H1 (cell line): ENCODE measurements at regions not wholly inside any gene's neighbourhood (a gene's known extent, or its start where the extent isn't known, plus 50 kb on each side); places are given as distances from the start of the nearest gene placed in this dataset.

Experiments
- CTCF ChIA-PET: fragments of 300-600 bp; sonication (Branson Sonifier 250); formaldehyde crosslinking; loops from one replicate; lab custom pipeline; 2021; ENCODE audit not compliant: partially characterized antibody; lab: Charles Lee
- POLR2A ChIA-PET: fragments of 300-600 bp; sonication (Branson Sonifier 250); formaldehyde crosslinking; loops from one replicate; lab custom pipeline; 2021; ENCODE audit warnings: inconsistent platforms; ENCODE audit not compliant: partially characterized antibody; lab: Charles Lee
- DNase-seq, 2 experiments: peaks; one replicate each; pipeline versions ENCODE4 v3.0.0 to v3.0.0-alpha.2; 2010 to 2022; ENCODE audit warnings: low spot score in 2 of 2, low read depth in 1 of 2, mixed read lengths in 1 of 2
- FAIRE-seq: peaks from 2 replicates; lab custom pipeline; 2011; peaks lifted over from hg19 to GRCh38; lab: Jason Lieb, UNC
- H2AFZ ChIP-seq: 2 replicates; pipeline ENCODE4 v1.8.1; 2012; ENCODE audit warnings: low read length, inconsistent platforms
- H2AK5ac ChIP-seq: 2 replicates; pipeline ENCODE4 v1.6.1; 2013; ENCODE audit warnings: low read depth, low read length
- H2BK120ac ChIP-seq: replicated peaks from 2 replicates; pipeline ENCODE3; 2013; ENCODE audit warnings: low read depth, low read length, inconsistent platforms
- H2BK12ac ChIP-seq: 2 replicates; pipeline ENCODE4 v1.6.1; 2013; ENCODE audit warnings: low read depth, low read length
- H2BK15ac ChIP-seq: 2 replicates; pipeline ENCODE4 v1.6.1; 2013; ENCODE audit warnings: low read length
- H2BK20ac ChIP-seq: 2 replicates; pipeline ENCODE4 v1.6.1; 2013; ENCODE audit warnings: low read length
- H2BK5ac ChIP-seq: 2 replicates; pipeline ENCODE4 v1.6.1; 2013; ENCODE audit warnings: low read depth, low read length
- H3K14ac ChIP-seq: 2 replicates; pipeline ENCODE4 v1.6.1; 2013; ENCODE audit warnings: inconsistent platforms; ENCODE audit not compliant: insufficient read length
- H3K18ac ChIP-seq: 2 replicates; pipeline ENCODE4 v1.6.1; 2013; ENCODE audit warnings: low read length; ENCODE audit errors: extremely low read depth
- H3K23ac ChIP-seq: 2 replicates; pipeline ENCODE4 v1.6.1; 2013; ENCODE audit warnings: inconsistent platforms; ENCODE audit not compliant: insufficient read length
- H3K23me2 ChIP-seq: 2 replicates; pipeline ENCODE4 v1.6.1; 2013; ENCODE audit warnings: low read depth, low read length
- H3K27ac ChIP-seq: 2 replicates; pipeline ENCODE4 v1.6.1; 2011; ENCODE audit warnings: low read depth, low read length, inconsistent platforms
- H3K27me3 ChIP-seq, 4 experiments: replicated peaks in 1 of 4; 1 replicate in 1 of 4; 2 replicates in 3 of 4; pipeline versions ENCODE4 v1.6.1 to v1.8.1; 2011 to 2013; ENCODE audit warnings: low read length in 3 of 4, mild to moderate bottlenecking in 3 of 4, inconsistent platforms in 2 of 4, mixed read lengths in 2 of 4, moderate library complexity in 1 of 4; ENCODE audit not compliant: control insufficient read depth in 3 of 4, insufficient read depth in 3 of 4; ENCODE audit errors: extremely low read depth in 1 of 4
- H3K36me3 ChIP-seq, 4 experiments: 2 replicates each; pipeline versions ENCODE4 v1.6.1 to v1.8.1; 2011 to 2013; ENCODE audit warnings: mild to moderate bottlenecking in 4 of 4, low read length in 3 of 4, moderate library complexity in 2 of 4, control low read depth in 1 of 4, inconsistent platforms in 1 of 4; ENCODE audit not compliant: insufficient read depth in 4 of 4, control insufficient read depth in 2 of 4
- H3K4ac ChIP-seq: replicated peaks from 2 replicates; pipeline ENCODE3; 2013; ENCODE audit warnings: low read length, low read depth, mixed read lengths, inconsistent platforms; ENCODE audit not compliant: insufficient read length
- H3K4me1 ChIP-seq, 4 experiments: replicated peaks in 1 of 4; 1 replicate in 1 of 4; 2 replicates in 3 of 4; pipeline versions ENCODE4 v1.6.1 to v1.8.1; 2011 to 2013; ENCODE audit warnings: low read length in 3 of 4, inconsistent platforms in 2 of 4, mixed read lengths in 1 of 4; ENCODE audit not compliant: insufficient read depth in 4 of 4, control insufficient read depth in 3 of 4
- H3K4me2 ChIP-seq, 2 experiments: 2 replicates each; pipeline versions ENCODE4 v1.6.1 to v1.8.1; 2011 to 2013; ENCODE audit warnings: low read depth in 2 of 2, low read length in 2 of 2, control low read depth in 1 of 2, inconsistent platforms in 1 of 2, mild to moderate bottlenecking in 1 of 2; ENCODE audit not compliant: insufficient read depth in 1 of 2
- H3K4me3 ChIP-seq, 4 experiments: fragments of 200-600, 300-600 bp in 1 of 4; sonication (generic), shearing (Covaris generic), sonication (Bioruptor Twin) in 1 of 4; 2 replicates each; pipeline versions ENCODE4 v1.5.1 to v1.8.1; 2011 to 2016; ENCODE audit warnings: low read length in 4 of 4, low read depth in 3 of 4, control low read depth in 2 of 4, inconsistent platforms in 2 of 4, mild to moderate bottlenecking in 2 of 4, mixed read lengths in 1 of 4, moderate library complexity in 1 of 4; ENCODE audit not compliant: insufficient read depth in 2 of 4; ENCODE audit errors: extremely low read depth in 1 of 4
- H3K56ac ChIP-seq: replicated peaks from 2 replicates; pipeline ENCODE3; 2013; ENCODE audit warnings: low read depth, mild to moderate bottlenecking, mixed read lengths, low read length, inconsistent platforms; ENCODE audit not compliant: insufficient read length
- H3K79me1 ChIP-seq: 2 replicates; pipeline ENCODE4 v1.6.1; 2013; ENCODE audit warnings: low read depth, low read length, control low read depth
- H3K79me2 ChIP-seq, 2 experiments: 2 replicates each; pipeline versions ENCODE4 v1.6.1 to v1.8.1; 2012 to 2013; ENCODE audit warnings: low read length in 2 of 2, mild to moderate bottlenecking in 2 of 2, inconsistent platforms in 1 of 2; ENCODE audit not compliant: insufficient read depth in 2 of 2, control insufficient read depth in 1 of 2
- H3K9ac ChIP-seq, 4 experiments: replicated peaks in 1 of 4; 1 replicate in 1 of 4; 2 replicates in 3 of 4; pipeline versions ENCODE4 v1.6.1 to v1.8.1; 2011 to 2013; ENCODE audit warnings: low read depth in 3 of 4, low read length in 3 of 4, control low read depth in 2 of 4, mild to moderate bottlenecking in 2 of 4, moderate library complexity in 2 of 4, inconsistent platforms in 1 of 4; ENCODE audit errors: extremely low read depth in 1 of 4
- H3K9me3 ChIP-seq, 2 experiments: 2 replicates each; pipeline versions ENCODE4 v1.6.1 to v1.8.1; 2012 to 2013; ENCODE audit warnings: mild to moderate bottlenecking in 2 of 2, moderate library complexity in 2 of 2, control low read depth in 1 of 2, inconsistent platforms in 1 of 2, low read depth in 1 of 2, low read length in 1 of 2, mixed read lengths in 1 of 2; ENCODE audit not compliant: insufficient read depth in 2 of 2
- H4K20me1 ChIP-seq, 2 experiments: replicated peaks in 1 of 2; 2 replicates each; pipeline versions ENCODE3 to v1.8.1; 2011 to 2013; ENCODE audit warnings: inconsistent platforms in 2 of 2, low read length in 2 of 2, mild to moderate bottlenecking in 1 of 2; ENCODE audit not compliant: insufficient read depth in 2 of 2, control insufficient read depth in 1 of 2
- H4K5ac ChIP-seq: 2 replicates; pipeline ENCODE4 v1.6.1; 2013; ENCODE audit warnings: low read length, low read depth, mixed read lengths, inconsistent platforms; ENCODE audit not compliant: insufficient read length
- H4K8ac ChIP-seq: 2 replicates; pipeline ENCODE4 v1.8.0; 2013; ENCODE audit warnings: mild to moderate bottlenecking, moderate library complexity, low read length, inconsistent platforms; ENCODE audit not compliant: insufficient read depth; ENCODE audit errors: extremely low read depth
- H4K91ac ChIP-seq: replicated peaks from 2 replicates; pipeline ENCODE3; 2013; ENCODE audit warnings: low read length, mixed read lengths, inconsistent platforms; ENCODE audit not compliant: insufficient read length
- POLR2A ChIP-seq, 2 experiments: IDR thresholded peaks; 1 replicate in 1 of 2; 2 replicates in 1 of 2; pipeline ENCODE4 v1.6.1; 2011; ENCODE audit warnings: low read depth in 2 of 2, low read length in 2 of 2, mild to moderate bottlenecking in 2 of 2; ENCODE audit errors: control extremely low read depth in 1 of 2
- SIN3A ChIP-seq, 2 experiments: IDR thresholded peaks in 1 of 2; conservative IDR thresholded peaks in 1 of 2; 2 replicates each; pipeline ENCODE4 v1.6.1; 2011 to 2012; ENCODE audit warnings: low read length in 2 of 2, improper control_type of control experiment in 1 of 2, low read depth in 1 of 2, mild to moderate bottlenecking in 1 of 2
- SRF ChIP-seq: IDR thresholded peaks from 2 replicates; pipeline ENCODE4 v1.6.1; 2011; ENCODE audit warnings: mild to moderate bottlenecking, low read depth, low read length, moderate library complexity
- WGBS, 2 experiments: shearing (Covaris generic) in 1 of 2; methylation state at CpG; one replicate each; pipeline versions ENCODE4 v1.1.6 to v1.1.7; 2013 to 2015; ENCODE audit warnings: low lambda C conversion rate in 2 of 2, mixed read lengths in 2 of 2, inconsistent platforms in 1 of 2, low coverage in 1 of 2, missing lambda C conversion rate in 1 of 2; ENCODE audit not compliant: insufficient replicate concordance in 2 of 2, insufficient coverage in 1 of 2, insufficient read length in 1 of 2; ENCODE audit errors: extremely low coverage in 1 of 2, missing lambda C conversion rate in 1 of 2; 5-methylcytosine and 5-hydroxymethylcytosine counted together

DNA sequence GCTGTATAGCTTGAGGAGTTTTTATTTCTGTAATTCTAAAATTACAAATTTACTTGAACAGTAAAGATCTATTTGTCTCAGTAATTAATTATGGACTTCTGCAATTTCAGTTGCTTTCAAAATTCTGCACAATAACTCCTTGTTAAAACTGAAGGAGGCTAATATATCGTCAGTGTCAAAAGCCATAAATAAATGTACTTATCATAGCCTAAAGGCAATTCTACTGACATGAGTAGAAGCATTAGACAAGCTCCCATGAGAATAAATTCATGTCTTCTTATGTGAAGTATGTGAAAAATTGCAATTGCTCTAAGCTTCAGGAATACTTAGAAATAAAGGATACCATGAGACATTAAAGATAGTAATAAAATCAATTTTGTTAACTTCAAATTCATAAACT, 381.2 kb upstream of the PCDH10 start:
- no peak for FAIRE-seq
- H2AK5ac ChIP-seq: no peak overlapping the region
- ChIA-PET CTCF (no interaction called here), POLR2A (no interaction called here)
- H3K27me3 ChIP-seq: no peaks in the 10 kb centered on the region
- no peak overlapping the region for H2BK5ac ChIP-seq
- H3K9ac ChIP-seq: no peak overlapping the region
- no peak overlapping the region for H3K56ac ChIP-seq
- no peaks in the 10 kb centered on the region for H3K79me2 ChIP-seq
- no peak overlapping the region for H3K4ac ChIP-seq
- no peaks in the 10 kb centered on the region for H3K23me2 ChIP-seq
- H2BK12ac ChIP-seq: no peak overlapping the region
- no peaks in the 10 kb centered on the region for H4K20me1 ChIP-seq
- no peak overlapping the region for H3K18ac ChIP-seq
- 83% methylated on average over 1 of the region's 1 CpG; no CpG with 5 or more reads in 1 of the 2 experiments for WGBS, 2 experiments
- no peak overlapping the region for H4K91ac ChIP-seq
- no peak overlapping the region for H2BK120ac ChIP-seq
- no peak overlapping the region for H3K4me3 ChIP-seq
- no peak overlapping the region for H4K5ac ChIP-seq
- H3K14ac ChIP-seq: no peak overlapping the region
- peak overlapping the region; percentile 98; the same call in 1 of the 2 replicates for H2AFZ ChIP-seq
- no peak overlapping the region for H3K23ac ChIP-seq
- no peaks in the 10 kb centered on the region for H3K9me3 ChIP-seq
- H3K36me3 ChIP-seq: no peaks in the 10 kb centered on the region
- TF ChIP-seq SRF (no peak), POLR2A (IDR thresholded peaks at IDR 0.05; ENCODE audit: control extremely low read depth in 1 of 2, low read depth in 2 of 2, low read length in 2 of 2) (no peak), SIN3A (conservative IDR thresholded peaks at IDR 0.05 in 1 of 2, IDR thresholded peaks at IDR 0.05 in 1 of 2; ENCODE audit: low read depth in 1 of 2, low read length in 2 of 2) (no peak)
- TF ChIP-seq, all 59 proteins: peak for 0
- Histone ChIP-seq H4K8ac (no peak overlapping the region), H2BK15ac (no peak overlapping the region), H3K79me1 (no peaks in the 10 kb centered on the region), H3K4me2 (no peak overlapping the region), H3K4me1 (no peaks in the 10 kb centered on the region), H3K27ac (no peak overlapping the region), H2BK20ac (no peak overlapping the region)
- no peak for DNase-seq
